ENCODE measurements at regions not wholly inside any gene's neighbourhood (a gene's known extent, or its start where the extent isn't known, plus 50 kb on each side); places are given as distances from the start of the nearest gene placed in this dataset.
"Not testable (repeated sequence)": the region's sequence is repeated elsewhere in the genome, so short reads cannot be mapped to it uniquely, and the experiment has no call there.

GRCh38 chr4:126995235-126995634 is 637.5 kb upstream of the INTU start:
- H3K27me3 ChIP-seq (ENCODE audit: control insufficient read depth in 2 of 2, insufficient read depth in 2 of 2, low read length in 2 of 2), result no peaks in the 10 kb centered on the region

GRCh38 chr4:127000110-127000509 is 632.6 kb upstream of the INTU start:
- H3K4me3 ChIP-seq (ENCODE audit: low read length in 2 of 2), result no peak overlapping the region
- H3K4me1 ChIP-seq (ENCODE audit: control insufficient read depth in 2 of 2, insufficient read depth in 2 of 2, low read length in 2 of 2), result no peaks in the 10 kb centered on the region
- H3K9ac ChIP-seq (ENCODE audit: low read depth in 1 of 2, low read length in 2 of 2), result no peak overlapping the region
- no peaks in the 10 kb centered on the region for H3K9me3 ChIP-seq (ENCODE audit: control insufficient read depth in 2 of 2, low read length in 2 of 2)
- H3K27ac ChIP-seq (ENCODE audit: low read depth in 2 of 2, low read length in 2 of 2), result no peak overlapping the region
- no peaks in the 10 kb centered on the region for H3K36me3 ChIP-seq (ENCODE audit: control insufficient read depth in 2 of 2, insufficient read depth in 2 of 2, low read length in 2 of 2)
- H3K27me3 ChIP-seq (ENCODE audit: control insufficient read depth in 2 of 2, insufficient read depth in 2 of 2, low read length in 2 of 2), result no peaks in the 10 kb centered on the region

More at GRCh38 chr4:126995235-126995634, 637.5 kb upstream of the INTU start:
- H3K9ac ChIP-seq (ENCODE audit: low read depth in 1 of 2, low read length in 2 of 2), result no peak overlapping the region
- no peak overlapping the region for H3K4me3 ChIP-seq (ENCODE audit: low read length in 2 of 2)
- no peaks in the 10 kb centered on the region for H3K36me3 ChIP-seq (ENCODE audit: control insufficient read depth in 2 of 2, insufficient read depth in 2 of 2, low read length in 2 of 2)
- H3K4me1 ChIP-seq (ENCODE audit: control insufficient read depth in 2 of 2, insufficient read depth in 2 of 2, low read length in 2 of 2), result no peaks in the 10 kb centered on the region
- no peak overlapping the region for H3K27ac ChIP-seq (ENCODE audit: low read depth in 2 of 2, low read length in 2 of 2)
- no peaks in the 10 kb centered on the region for H3K9me3 ChIP-seq (ENCODE audit: control insufficient read depth in 2 of 2, low read length in 2 of 2)

- Histone ChIP-seq H3K4me3 (ENCODE audit: low read length in 2 of 2) (no peak overlapping the region), H3K36me3 (ENCODE audit: control insufficient read depth in 2 of 2, insufficient read depth in 2 of 2, low read length in 2 of 2) (no peaks in the 10 kb centered on the region), H3K9me3 (ENCODE audit: control insufficient read depth in 2 of 2, low read length in 2 of 2) (no peaks in the 10 kb centered on the region), H3K27ac (ENCODE audit: low read depth in 2 of 2, low read length in 2 of 2) (no peak overlapping the region), H3K9ac (ENCODE audit: low read depth in 1 of 2, low read length in 2 of 2) (no peak overlapping the region), H3K27me3 (ENCODE audit: control insufficient read depth in 2 of 2, insufficient read depth in 2 of 2, low read length in 2 of 2) (no peaks in the 10 kb centered on the region), H3K4me1 (ENCODE audit: control insufficient read depth in 2 of 2, insufficient read depth in 2 of 2, low read length in 2 of 2) (no peaks in the 10 kb centered on the region)
These were observed 631.9 kb upstream of the INTU start for GRCh38 chr4:127000846-127001245.

- Histone ChIP-seq H3K36me3 (ENCODE audit: control insufficient read depth in 2 of 2, insufficient read depth in 2 of 2, low read length in 2 of 2) (no peaks in the 10 kb centered on the region), H3K27me3 (ENCODE audit: control insufficient read depth in 2 of 2, insufficient read depth in 2 of 2, low read length in 2 of 2) (no peaks in the 10 kb centered on the region), H3K4me3 (ENCODE audit: low read length in 2 of 2) (no peak overlapping the region), H3K27ac (ENCODE audit: low read depth in 2 of 2, low read length in 2 of 2) (no peak overlapping the region), H3K9ac (ENCODE audit: low read depth in 1 of 2, low read length in 2 of 2) (no peak overlapping the region), H3K9me3 (ENCODE audit: control insufficient read depth in 2 of 2, low read length in 2 of 2) (no peaks in the 10 kb centered on the region), H3K4me1 (ENCODE audit: control insufficient read depth in 2 of 2, insufficient read depth in 2 of 2, low read length in 2 of 2) (no peaks in the 10 kb centered on the region)
These were observed 630.8 kb upstream of the INTU start for GRCh38 chr4:127001933-127002332.

GRCh38 chr4:127006446-127006877 is 626.3 kb upstream of the INTU start:
- Histone ChIP-seq H3K36me3 (ENCODE audit: control insufficient read depth in 2 of 2, insufficient read depth in 2 of 2, low read length in 2 of 2) (no peaks in the 10 kb centered on the region), H3K27ac (ENCODE audit: low read depth in 2 of 2, low read length in 2 of 2) (no peak overlapping the region), H3K4me3 (ENCODE audit: low read length in 2 of 2) (no peak overlapping the region), H3K27me3 (ENCODE audit: control insufficient read depth in 2 of 2, insufficient read depth in 2 of 2, low read length in 2 of 2) (no peaks in the 10 kb centered on the region), H3K9ac (ENCODE audit: low read depth in 1 of 2, low read length in 2 of 2) (no peak overlapping the region), H3K4me1 (ENCODE audit: control insufficient read depth in 2 of 2, insufficient read depth in 2 of 2, low read length in 2 of 2) (no peaks in the 10 kb centered on the region), H3K9me3 (ENCODE audit: control insufficient read depth in 2 of 2, low read length in 2 of 2) (no peaks in the 10 kb centered on the region)

GRCh38 chr4:127007305-127007704 is 625.5 kb upstream of the INTU start:
- Histone ChIP-seq H3K27me3 (ENCODE audit: control insufficient read depth in 2 of 2, insufficient read depth in 2 of 2, low read length in 2 of 2) (no peaks in the 10 kb centered on the region), H3K36me3 (ENCODE audit: control insufficient read depth in 2 of 2, insufficient read depth in 2 of 2, low read length in 2 of 2) (no peaks in the 10 kb centered on the region), H3K9me3 (ENCODE audit: control insufficient read depth in 2 of 2, low read length in 2 of 2) (no peaks in the 10 kb centered on the region), H3K9ac (ENCODE audit: low read depth in 1 of 2, low read length in 2 of 2) (no peak overlapping the region), H3K4me3 (ENCODE audit: low read length in 2 of 2) (no peak overlapping the region), H3K4me1 (ENCODE audit: control insufficient read depth in 2 of 2, insufficient read depth in 2 of 2, low read length in 2 of 2) (no peaks in the 10 kb centered on the region), H3K27ac (ENCODE audit: low read depth in 2 of 2, low read length in 2 of 2) (no peak overlapping the region)

GRCh38 chr4:127012549-127012948 is 620.2 kb upstream of the INTU start:
- H3K27ac ChIP-seq (ENCODE audit: low read depth in 2 of 2, low read length in 2 of 2), result no peak overlapping the region

GRCh38 chr4:127015667-127016117 is 617.1 kb upstream of the INTU start:
- no peak overlapping the region for H3K27ac ChIP-seq (ENCODE audit: low read depth in 2 of 2, low read length in 2 of 2)
- no peaks in the 10 kb centered on the region for H3K4me1 ChIP-seq (ENCODE audit: control insufficient read depth in 2 of 2, insufficient read depth in 2 of 2, low read length in 2 of 2)
- H3K4me3 ChIP-seq (ENCODE audit: low read length in 2 of 2), result no peak overlapping the region
- H3K36me3 ChIP-seq (ENCODE audit: control insufficient read depth in 2 of 2, insufficient read depth in 2 of 2, low read length in 2 of 2), result no peaks in the 10 kb centered on the region
- H3K9me3 ChIP-seq (ENCODE audit: control insufficient read depth in 2 of 2, low read length in 2 of 2), result no peaks in the 10 kb centered on the region
- no peaks in the 10 kb centered on the region for H3K27me3 ChIP-seq (ENCODE audit: control insufficient read depth in 2 of 2, insufficient read depth in 2 of 2, low read length in 2 of 2)
- H3K9ac ChIP-seq (ENCODE audit: low read depth in 1 of 2, low read length in 2 of 2), result no peak overlapping the region

More at GRCh38 chr4:127012549-127012948, 620.2 kb upstream of the INTU start:
- H3K9ac ChIP-seq (ENCODE audit: low read depth in 1 of 2, low read length in 2 of 2), result no peak overlapping the region
- H3K36me3 ChIP-seq (ENCODE audit: control insufficient read depth in 2 of 2, insufficient read depth in 2 of 2, low read length in 2 of 2), result no peaks in the 10 kb centered on the region
- H3K4me1 ChIP-seq (ENCODE audit: control insufficient read depth in 2 of 2, insufficient read depth in 2 of 2, low read length in 2 of 2), result no peaks in the 10 kb centered on the region
- H3K9me3 ChIP-seq (ENCODE audit: control insufficient read depth in 2 of 2, low read length in 2 of 2), result no peaks in the 10 kb centered on the region
- H3K27me3 ChIP-seq (ENCODE audit: control insufficient read depth in 2 of 2, insufficient read depth in 2 of 2, low read length in 2 of 2), result no peaks in the 10 kb centered on the region
- no peak overlapping the region for H3K4me3 ChIP-seq (ENCODE audit: low read length in 2 of 2)

GRCh38 chr4:127018381-127018780 is 614.4 kb upstream of the INTU start:
- no peak overlapping the region for H3K27ac ChIP-seq (ENCODE audit: low read depth in 2 of 2, low read length in 2 of 2)
- no peak overlapping the region for H3K9ac ChIP-seq (ENCODE audit: low read depth in 1 of 2, low read length in 2 of 2)
- H3K4me3 ChIP-seq (ENCODE audit: low read length in 2 of 2), result no peak overlapping the region

GRCh38 chr4:127020831-127021230 is 611.9 kb upstream of the INTU start:
- not testable (repeated sequence) for H3K27me3 ChIP-seq (ENCODE audit: control insufficient read depth in 2 of 2, insufficient read depth in 2 of 2, low read length in 2 of 2); H3K9ac ChIP-seq (ENCODE audit: low read depth in 1 of 2, low read length in 2 of 2); H3K9me3 ChIP-seq (ENCODE audit: control insufficient read depth in 2 of 2, low read length in 2 of 2); H3K27ac ChIP-seq (ENCODE audit: low read depth in 2 of 2, low read length in 2 of 2); H3K4me3 ChIP-seq (ENCODE audit: low read length in 2 of 2); H3K36me3 ChIP-seq (ENCODE audit: control insufficient read depth in 2 of 2, insufficient read depth in 2 of 2, low read length in 2 of 2); H3K4me1 ChIP-seq (ENCODE audit: control insufficient read depth in 2 of 2, insufficient read depth in 2 of 2, low read length in 2 of 2)

More at GRCh38 chr4:127018381-127018780, 614.4 kb upstream of the INTU start:
- Histone ChIP-seq H3K27me3 (ENCODE audit: control insufficient read depth in 2 of 2, insufficient read depth in 2 of 2, low read length in 2 of 2) (no peaks in the 10 kb centered on the region), H3K4me1 (ENCODE audit: control insufficient read depth in 2 of 2, insufficient read depth in 2 of 2, low read length in 2 of 2) (no peaks in the 10 kb centered on the region), H3K36me3 (ENCODE audit: control insufficient read depth in 2 of 2, insufficient read depth in 2 of 2, low read length in 2 of 2) (no peaks in the 10 kb centered on the region), H3K9me3 (ENCODE audit: control insufficient read depth in 2 of 2, low read length in 2 of 2) (no peaks in the 10 kb centered on the region)

- peaks cover 0 to 8% of the 10 kb centered on the region in 2 donors for H3K9me3 ChIP-seq (ENCODE audit: control insufficient read depth in 2 of 2, low read length in 2 of 2)
- no peak overlapping the region for H3K9ac ChIP-seq (ENCODE audit: low read depth in 1 of 2, low read length in 2 of 2)
- H3K4me3 ChIP-seq (ENCODE audit: low read length in 2 of 2), result no peak overlapping the region
- no peak overlapping the region for H3K27ac ChIP-seq (ENCODE audit: low read depth in 2 of 2, low read length in 2 of 2)
- no peaks in the 10 kb centered on the region for H3K4me1 ChIP-seq (ENCODE audit: control insufficient read depth in 2 of 2, insufficient read depth in 2 of 2, low read length in 2 of 2)
- H3K36me3 ChIP-seq (ENCODE audit: control insufficient read depth in 2 of 2, insufficient read depth in 2 of 2, low read length in 2 of 2), result no peaks in the 10 kb centered on the region
- H3K27me3 ChIP-seq (ENCODE audit: control insufficient read depth in 2 of 2, insufficient read depth in 2 of 2, low read length in 2 of 2), result no peaks in the 10 kb centered on the region
These were observed 596.5 kb upstream of the INTU start for GRCh38 chr4:127036296-127036695.

Measured in mucosa of rectum (tissue), 2 donors.